GM21526 (cell line): ENCODE measurements at regions not wholly inside any gene's neighbourhood (a gene's known extent, or its start where the extent isn't known, plus 50 kb on each side); places are given as distances from the start of the nearest gene placed in this dataset.
"Not testable (repeated sequence)": the region's sequence is repeated elsewhere in the genome, so short reads cannot be mapped to it uniquely, and the experiment has no call there.

ENCODE experiments used
- ATAC-seq: cut with Tn5 transposase; IDR thresholded peaks from one replicate; pipeline ENCODE4 v1.9.1; 2021; ENCODE audit warnings: moderate library complexity; ENCODE audit not compliant: unreplicated experiment, low FRiP score

DNA sequence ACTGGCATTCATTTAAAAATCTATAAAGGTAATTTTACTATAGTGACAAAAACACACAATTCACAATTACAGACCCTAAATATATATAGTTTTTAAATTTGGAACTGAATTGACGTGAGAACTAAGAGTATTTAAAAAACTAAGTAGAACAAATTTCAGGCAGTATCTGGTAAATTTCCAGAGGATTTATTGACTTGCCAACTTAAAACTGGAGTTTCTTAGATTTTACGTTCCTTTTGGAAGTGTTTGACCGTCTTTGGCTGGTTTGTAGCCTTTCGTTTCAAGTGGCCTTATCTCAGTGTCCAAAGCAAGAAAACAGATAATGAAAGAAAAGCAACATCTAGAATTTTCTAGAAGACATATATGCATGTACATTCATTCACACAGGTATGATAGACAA lies 234.4 kb upstream of the VLDLR start:
- ATAC-seq, result no peak

DNA sequence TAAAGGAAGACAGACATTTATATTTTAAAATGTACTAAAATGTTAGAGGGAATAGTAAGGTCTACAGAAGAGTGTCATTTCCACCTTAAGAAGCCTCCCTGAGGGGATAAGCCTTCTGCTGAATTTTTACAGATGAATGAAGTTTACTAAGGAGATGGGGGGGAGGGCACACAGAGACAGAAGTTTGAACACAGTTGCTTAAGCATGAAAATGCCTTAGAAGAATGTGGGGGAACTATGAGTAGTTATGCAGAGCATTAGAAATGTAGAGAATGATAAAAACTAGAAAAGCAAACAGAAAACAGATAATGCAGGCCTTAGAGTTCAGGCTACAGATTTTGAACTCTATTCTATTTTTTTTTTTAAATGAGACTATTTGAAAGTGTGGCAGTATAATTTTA lies 232.2 kb upstream of the VLDLR start:
- no peak for ATAC-seq

DNA sequence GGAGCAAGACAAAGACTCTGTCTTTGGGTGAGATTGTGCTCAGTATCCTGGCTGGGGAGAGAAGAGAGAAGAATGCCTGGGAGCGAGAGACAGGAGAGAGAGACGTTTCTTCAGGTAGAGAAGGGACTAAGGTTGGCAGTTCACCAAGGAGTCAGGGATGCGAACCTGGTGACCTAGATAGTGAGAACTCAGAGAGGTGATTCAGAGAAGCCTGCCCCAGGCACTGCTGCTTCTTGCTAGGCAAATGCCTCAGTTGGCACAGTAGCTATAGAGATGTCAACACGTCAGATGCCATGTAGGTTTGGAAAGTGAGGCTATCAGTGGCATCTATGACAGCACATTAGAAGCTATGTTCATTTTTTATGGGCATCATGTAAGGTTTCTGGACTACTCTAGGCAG lies 231.6 kb upstream of the VLDLR start:
- no peak for ATAC-seq

DNA sequence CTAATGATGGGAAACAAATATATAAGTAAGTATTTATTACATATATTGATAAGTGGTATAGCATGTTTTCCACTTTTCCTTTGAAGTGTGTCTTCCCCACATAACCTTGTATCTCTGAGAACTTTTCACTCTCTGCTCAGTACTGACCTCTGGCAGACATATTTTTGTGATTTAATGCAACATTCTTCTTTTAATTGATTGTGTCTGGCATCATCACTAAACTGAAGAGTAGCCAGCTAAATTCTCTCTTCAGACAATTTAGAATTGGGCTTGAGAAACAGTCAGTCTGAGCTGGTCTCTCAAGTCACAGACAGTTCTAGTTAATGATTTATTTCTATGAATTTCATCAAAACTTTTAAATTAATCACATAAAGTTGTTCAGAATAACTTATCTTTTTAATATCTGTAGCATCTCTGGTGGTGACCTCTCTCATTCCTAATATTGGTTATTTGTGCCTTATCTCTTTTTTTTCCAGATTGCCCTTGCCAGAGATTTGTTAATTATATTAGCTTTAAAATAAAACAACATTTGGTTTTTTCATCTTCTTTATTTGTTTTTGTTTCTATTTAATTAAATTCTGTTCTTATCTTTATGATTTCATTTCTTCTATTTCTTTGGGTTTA lies 230.0 kb upstream of the VLDLR start:
- ATAC-seq, result not testable (repeated sequence)

DNA sequence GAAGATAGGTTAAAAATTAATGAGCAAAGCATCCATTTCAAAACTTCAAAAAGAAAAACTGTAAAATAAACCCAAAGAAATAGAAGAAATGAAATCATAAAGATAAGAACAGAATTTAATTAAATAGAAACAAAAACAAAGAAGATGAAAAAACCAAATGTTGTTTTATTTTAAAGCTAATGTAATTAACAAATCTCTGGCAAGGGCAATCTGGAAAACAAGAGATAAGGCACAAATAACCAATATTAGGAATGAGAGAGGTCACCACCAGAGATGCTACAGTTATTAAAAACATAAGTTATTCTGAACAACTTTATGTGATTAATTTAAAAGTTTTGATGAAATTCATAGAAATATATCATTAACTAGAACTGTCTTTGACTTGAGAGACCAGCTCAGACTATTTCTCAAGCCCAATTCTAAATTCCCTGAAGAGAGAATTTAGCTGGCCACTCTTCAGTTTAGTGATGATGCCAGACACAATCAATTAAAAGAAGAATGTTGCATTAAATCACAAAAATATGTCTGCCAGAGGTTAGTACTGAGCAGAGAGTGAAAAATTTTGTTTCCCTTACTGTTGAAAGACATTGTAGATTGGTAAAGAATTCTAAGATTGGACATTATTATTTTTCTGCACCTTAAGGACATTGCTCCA lies 227.4 kb upstream of the VLDLR start:
- not testable (repeated sequence) for ATAC-seq

DNA sequence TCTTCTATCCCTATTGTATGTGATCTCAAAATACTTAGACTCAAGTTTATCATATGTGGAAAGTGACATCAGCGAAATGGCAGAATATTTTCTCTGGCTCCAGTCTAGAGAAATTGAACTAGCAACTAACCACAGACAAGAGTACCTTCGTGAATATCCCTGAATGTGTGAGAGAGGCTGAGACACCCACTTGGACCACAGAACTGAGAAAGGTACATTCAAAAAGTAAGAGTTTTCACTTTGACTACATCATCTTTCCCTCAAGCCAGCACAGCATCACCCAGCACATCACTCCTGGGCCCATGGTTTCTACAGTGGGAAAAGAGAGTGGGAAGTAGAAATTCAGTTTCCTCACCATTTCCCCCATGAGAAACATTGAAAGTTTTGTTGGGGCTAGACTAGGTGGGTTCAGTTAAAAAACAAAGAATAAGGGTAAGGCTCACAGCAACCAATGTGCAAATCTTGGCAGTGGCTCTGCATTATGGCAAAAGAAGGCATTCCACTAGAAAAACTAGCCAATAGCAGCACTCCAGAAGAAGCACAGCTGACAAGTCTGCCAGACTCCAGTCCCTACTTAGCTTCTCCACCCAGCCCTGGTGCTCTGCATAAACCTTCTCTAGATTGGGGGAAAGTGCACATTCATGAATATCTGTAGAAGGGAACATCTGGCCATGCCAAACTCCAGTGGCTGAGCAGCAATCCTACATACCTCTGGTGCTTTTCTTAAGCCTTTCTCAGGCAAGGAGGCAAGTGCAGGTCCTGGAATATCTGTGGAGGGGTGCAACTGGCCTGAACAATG lies 225.6 kb upstream of the VLDLR start:
- no peak for ATAC-seq

DNA sequence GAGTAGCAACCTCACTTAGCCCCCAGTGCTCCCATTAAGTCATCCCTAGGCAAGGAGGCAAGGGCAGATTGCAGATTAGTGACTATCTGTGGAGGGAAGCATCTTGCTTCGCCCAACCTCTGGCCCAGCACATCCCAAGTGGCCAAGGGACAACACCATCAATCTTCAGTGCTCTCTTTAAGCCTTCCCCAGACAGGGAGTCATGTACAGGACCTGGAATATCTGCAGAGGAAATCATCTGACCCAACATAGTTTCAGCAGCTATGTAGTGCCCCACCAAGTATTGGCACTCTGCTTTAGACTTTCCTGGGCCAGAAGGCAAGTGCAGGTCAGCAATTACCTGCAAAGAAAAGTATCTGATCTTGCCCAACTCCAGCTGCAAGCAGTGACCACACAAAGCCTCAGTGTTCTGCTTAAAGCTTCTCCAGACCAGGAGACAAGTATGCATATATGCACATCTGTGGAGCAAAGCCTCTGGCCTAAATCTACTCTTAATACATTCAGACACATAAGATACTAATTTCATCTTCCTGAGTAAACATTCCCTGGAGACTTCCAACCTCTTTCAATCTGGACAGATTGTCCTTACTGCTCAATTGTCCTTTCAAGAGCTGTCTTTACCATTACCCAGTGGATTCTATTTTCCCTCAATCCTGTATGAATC lies 224.8 kb upstream of the VLDLR start:
- no peak for ATAC-seq

DNA sequence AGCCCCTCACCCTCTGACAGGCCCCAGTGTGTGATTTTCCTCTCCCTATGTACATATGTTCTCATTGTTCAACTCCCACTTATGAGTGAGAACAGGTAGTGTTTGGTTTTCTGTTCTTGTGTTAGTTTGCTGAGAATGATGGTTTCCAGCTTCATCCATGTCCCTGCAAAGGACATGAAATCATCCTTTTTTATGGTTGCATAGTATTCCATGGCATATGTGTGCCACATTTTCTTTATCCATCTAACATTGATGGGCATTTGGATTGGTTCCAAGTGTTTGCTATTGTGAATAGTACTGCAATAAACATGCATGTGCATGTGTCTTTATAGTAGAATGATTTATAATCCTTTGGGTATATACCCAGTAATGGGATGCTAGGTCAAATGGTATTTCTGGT lies 223.7 kb upstream of the VLDLR start:
- not testable (repeated sequence) for ATAC-seq

DNA sequence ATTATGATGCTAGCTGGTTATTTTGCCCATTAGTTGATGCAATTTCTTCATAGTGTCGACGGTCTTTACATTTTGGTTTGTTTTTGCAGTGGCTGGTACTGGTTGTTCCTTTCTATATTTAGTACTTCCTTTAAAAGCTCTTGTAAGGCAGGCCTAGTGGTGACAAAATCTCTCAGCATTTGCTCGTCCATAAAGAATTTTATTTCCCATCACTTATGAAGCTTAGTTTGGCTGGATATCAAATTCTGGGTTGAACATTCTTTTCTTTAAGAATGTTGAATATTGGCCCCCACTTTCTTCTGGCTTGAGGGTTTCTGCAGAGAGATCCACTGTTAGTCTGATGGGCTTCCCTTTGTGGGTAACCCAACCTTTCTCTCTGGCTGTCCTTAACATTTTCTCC lies 219.8 kb upstream of the VLDLR start:
- ATAC-seq, result not testable (repeated sequence)

DNA sequence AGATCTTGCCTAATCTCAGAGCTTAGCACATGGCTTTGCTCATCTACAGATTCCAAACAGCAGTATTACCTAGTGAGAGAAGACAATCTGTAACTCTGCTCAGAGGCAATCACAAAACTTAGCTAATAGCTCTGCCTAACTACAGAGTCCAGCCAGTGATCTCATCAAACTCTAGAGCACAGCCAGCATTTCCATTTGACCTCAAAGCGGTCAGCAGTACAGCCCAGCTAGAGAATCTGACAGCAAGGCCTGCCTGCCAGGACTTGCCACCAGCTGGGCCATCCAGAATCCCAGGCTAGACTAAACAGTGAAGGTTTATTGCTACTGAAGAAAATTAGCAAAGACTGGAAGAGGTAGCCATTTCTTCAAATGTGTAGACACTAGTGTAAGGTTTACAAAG lies 217.9 kb upstream of the VLDLR start:
- no peak for ATAC-seq

DNA sequence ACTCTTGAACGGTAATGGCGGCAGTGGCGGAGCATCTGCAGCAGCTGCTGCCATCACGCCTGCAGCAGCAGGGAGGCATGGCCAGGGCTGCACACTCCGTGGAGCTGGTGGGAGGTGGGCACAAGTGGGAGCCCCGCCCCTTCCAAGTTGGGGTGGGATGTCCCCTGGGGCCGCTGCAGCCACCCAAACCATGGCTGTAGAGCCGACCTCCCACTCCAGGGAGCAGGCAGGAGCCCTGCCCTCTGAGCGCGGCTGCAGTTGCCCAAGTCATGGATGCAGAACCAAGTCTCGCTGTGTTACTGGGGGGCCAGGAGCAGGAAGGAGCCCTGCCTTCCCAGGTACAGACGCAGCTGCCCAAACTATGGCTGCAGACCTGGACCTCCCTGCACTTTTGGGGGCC lies 215.3 kb upstream of the VLDLR start:
- no peak for ATAC-seq

DNA sequence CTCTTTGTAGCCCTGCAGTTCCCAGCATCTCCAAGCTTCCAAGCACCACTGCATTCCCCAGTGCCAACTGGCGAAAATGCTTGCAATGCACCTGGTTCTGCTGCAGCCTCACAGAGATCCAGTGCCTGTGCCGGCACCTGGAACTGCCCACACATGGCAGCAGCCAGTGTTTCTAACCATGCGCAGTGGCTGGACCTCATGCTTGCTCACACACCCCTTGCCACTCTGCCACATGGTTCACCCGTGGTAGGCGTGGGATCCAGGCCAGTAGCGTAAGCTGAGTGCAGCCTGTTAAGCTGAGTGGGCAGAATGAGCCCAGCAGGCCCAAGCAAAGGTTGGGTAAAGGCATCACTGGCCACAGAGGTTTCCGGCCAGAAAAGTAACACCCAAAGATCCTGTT lies 214.1 kb upstream of the VLDLR start:
- no peak for ATAC-seq

DNA sequence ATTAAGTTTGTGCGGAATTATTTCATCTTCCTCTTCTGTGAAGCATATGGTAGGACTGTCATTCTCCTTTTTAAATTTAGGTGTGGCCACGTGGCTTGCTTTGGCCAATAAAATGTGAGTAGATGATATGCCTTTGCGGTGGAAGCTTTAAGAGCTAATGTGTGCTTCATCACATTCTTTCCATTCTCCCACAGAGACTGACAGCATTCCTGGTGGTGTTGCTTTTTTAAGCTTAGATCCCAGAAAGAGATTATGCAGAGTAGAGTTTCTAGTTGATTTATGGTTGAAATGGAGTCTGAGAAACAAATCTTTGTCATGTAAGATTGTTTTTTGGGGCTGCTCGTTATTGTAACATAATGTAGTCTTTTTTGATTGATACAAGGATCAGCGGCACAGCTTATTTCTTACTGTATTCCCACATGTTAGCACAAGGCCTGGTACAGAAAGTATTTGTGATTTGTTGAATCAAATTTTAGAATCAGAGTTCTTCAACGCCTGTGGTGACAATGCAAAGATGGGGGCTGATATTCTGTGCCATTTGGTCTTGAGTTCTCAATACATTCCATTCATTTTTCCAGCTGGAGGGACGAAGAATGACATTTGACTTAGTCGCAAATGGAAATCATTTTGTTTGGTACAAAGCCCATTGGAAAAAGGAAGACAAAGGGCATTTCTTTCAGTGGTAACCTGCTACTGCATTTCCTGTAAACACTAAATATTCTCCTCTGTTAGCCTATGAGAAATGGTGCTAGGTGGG lies 209.9 kb upstream of the VLDLR start:
- ATAC-seq, result no peak

DNA sequence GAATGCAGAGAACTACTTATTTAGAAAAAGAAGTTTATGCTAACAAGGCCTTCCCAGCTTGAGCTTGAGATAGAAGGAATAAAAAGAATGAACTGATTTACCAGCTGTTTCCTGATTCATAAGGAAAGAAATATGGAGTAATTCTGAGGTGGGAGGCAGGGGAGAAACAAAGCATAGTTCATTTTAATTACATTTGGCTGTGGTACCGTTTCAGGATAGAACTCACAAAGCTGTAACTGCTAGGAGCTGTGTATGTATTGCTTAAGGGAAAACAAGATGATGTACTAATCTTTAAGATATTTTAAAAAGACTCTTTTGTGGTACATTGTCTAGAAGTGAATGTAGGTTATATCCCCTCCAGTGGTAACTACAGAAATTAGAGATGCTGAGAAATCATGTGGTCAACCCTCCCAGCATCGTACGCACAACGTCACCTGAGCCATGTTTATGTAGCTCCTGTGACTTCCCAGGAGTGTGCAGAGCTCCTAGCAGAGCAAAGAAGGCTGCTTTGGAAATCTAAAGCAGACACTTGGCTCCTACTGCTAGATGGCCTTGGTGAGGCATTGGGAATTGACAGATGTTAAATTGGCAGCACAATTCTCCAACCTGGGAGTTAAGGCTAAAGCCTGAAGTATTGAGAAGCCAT lies 208.3 kb upstream of the VLDLR start:
- no peak for ATAC-seq

DNA sequence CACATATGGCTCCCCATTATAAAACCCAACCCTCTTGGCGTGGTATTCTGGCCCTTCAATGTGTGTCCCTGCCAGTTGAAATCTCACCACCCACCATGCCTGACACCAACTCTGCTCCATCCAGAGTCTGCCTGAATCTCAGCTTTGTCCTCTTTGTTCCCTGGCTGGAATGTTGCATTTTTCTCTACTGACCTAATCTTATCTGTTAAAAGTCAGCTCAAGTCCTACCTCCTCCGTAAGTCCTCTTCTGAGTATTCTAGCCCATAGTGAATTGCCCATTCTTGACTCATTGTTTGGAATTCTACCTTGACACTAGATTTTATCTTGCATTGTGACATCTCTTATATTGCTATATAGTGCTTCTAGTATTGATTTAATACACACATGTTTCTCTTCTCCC lies 207.1 kb upstream of the VLDLR start:
- ATAC-seq, result no peak

DNA sequence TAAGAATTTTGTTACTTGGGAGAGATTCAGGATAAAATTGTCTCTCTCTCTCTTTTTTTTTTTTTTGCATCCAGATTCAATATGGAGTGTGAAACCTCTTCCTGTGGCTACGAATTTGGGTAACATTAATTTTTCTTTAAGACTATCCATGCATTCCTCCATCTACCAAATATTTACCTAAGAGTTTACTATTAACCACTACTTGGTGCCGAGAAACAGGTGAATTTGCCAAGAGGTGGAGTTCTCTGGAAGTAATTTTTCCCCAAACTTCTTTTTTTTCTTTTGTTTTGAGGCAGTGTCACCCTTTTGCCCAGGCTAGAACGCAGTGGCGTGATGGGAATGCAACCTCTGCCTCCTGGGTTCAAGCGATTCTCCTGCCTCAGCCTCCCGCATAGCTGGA lies 206.3 kb upstream of the VLDLR start:
- no peak for ATAC-seq

DNA sequence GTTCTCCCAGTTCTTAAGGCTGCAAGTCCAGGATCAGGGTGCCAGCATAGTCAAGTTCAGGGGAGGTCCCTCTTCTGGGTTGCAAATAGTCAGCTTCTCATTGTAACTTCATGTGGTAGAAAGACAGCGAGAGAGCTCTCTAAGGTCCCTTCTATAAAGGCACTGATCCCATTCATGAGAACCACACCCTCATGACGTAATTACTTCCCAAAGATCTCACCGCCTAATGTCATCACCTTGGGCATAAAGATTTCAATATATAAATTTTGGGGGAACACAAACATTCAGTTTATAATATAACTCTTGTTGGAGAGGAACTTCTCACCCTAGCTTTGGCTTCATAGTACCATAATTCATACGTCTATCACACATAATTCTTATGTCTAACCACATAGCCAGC lies 203.9 kb upstream of the VLDLR start:
- no peak for ATAC-seq

DNA sequence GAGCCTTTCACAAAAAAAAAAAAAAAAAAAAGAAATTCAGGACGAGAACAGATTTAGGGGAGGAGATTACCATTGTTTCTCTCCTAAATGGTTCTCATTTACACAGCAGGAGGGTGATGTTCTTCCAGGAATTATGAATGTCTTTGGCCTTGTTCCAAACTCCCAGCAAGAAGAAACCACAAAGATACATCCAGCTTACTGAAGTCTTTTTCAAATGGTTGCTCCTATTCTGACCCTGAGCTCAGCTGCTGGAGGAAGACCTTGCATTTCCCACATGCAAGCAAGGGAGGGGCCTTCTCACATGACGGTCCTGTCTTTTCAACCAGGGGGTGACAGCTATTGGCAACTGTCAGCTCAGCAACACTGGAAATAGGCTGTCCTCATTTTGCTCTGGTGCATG lies 203.0 kb upstream of the VLDLR start:
- no peak for ATAC-seq

DNA sequence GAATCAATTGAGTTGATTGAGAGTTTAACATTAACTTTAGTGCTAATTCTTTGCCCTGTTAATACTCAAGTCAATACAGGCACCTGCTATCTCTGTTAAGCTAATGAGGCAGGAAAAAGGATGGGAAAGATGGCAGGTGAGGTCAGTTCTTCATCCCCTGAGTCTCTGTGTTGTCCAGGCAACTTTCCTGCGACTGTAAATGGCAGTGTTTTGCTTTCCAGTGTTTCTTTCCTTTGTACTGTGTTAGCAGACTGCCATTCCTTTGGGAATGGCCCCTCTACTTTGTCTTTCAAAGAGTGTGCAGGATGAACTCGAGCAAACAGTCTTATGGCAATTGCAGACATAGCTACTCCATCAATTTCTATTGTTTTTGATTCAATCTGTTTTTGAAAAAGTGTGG lies 202.2 kb upstream of the VLDLR start:
- no peak for ATAC-seq

DNA sequence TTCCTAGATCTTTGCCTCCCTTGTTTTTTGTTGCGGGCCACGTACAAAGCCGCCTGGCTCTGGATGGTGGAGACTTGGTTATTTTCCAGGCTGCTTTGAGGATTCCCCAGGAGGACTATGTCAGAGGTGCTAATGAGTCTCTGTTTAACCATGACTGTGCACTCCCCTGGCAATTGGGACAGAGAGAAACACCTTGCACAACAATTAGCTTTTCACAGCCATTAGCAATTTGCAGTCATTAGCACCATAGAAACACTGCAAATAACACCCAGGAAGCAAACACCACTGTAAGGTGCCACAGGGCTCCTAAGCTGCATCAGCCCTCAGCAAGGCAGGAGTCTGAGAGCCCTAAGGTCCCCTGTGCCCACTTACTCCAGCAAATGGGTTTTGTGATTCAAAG lies 201.0 kb upstream of the VLDLR start:
- ATAC-seq, result no peak
